GM12873 (cell line): ENCODE measurements at regions not wholly inside any gene's neighbourhood (a gene's known extent, or its start where the extent isn't known, plus 50 kb on each side); places are given as distances from the start of the nearest gene placed in this dataset.

ENCODE experiments used
- CTCF ChIP-seq: IDR thresholded peaks from 2 replicates; pipeline ENCODE4 v1.5.1; 2012; ENCODE audit warnings: low read depth, mild to moderate bottlenecking, moderate library complexity, low read length, control low read depth; ENCODE audit not compliant: insufficient read depth; ENCODE audit errors: missing control alignments

GRCh38 chr7:18268571-18268970 lies 227.0 kb upstream of the HDAC9 start:
- no peak for TF ChIP-seq CTCF

GRCh38 chr7:18276380-18276779 lies 219.2 kb upstream of the HDAC9 start:
- no peak for TF ChIP-seq CTCF

- no peak for TF ChIP-seq CTCF
These were observed 217.2 kb upstream of the HDAC9 start for GRCh38 chr7:18278316-18278715.

- TF ChIP-seq CTCF: no peak
These were observed 212.5 kb upstream of the HDAC9 start for GRCh38 chr7:18283045-18283444.

- no peak for TF ChIP-seq CTCF
These were observed 208.1 kb upstream of the HDAC9 start for GRCh38 chr7:18287482-18287881.

GRCh38 chr7:18288322-18289037 lies 207.1 kb upstream of the HDAC9 start:
- TF ChIP-seq CTCF: no peak

GRCh38 chr7:18289788-18290187 lies 205.8 kb upstream of the HDAC9 start:
- no peak for TF ChIP-seq CTCF
